HG03439 (cell line): ENCODE measurements at regions not wholly inside any gene's neighbourhood (a gene's known extent, or its start where the extent isn't known, plus 50 kb on each side); places are given as distances from the start of the nearest gene placed in this dataset.
"Not testable (repeated sequence)": the region's sequence is repeated elsewhere in the genome, so short reads cannot be mapped to it uniquely, and the experiment has no call there.

Experiments
- ATAC-seq: cut with Tn5 transposase; IDR thresholded peaks from one replicate; pipeline ENCODE4 v1.9.1; 2021; ENCODE audit warnings: mild to moderate bottlenecking, moderate library complexity; ENCODE audit not compliant: unreplicated experiment

DNA sequence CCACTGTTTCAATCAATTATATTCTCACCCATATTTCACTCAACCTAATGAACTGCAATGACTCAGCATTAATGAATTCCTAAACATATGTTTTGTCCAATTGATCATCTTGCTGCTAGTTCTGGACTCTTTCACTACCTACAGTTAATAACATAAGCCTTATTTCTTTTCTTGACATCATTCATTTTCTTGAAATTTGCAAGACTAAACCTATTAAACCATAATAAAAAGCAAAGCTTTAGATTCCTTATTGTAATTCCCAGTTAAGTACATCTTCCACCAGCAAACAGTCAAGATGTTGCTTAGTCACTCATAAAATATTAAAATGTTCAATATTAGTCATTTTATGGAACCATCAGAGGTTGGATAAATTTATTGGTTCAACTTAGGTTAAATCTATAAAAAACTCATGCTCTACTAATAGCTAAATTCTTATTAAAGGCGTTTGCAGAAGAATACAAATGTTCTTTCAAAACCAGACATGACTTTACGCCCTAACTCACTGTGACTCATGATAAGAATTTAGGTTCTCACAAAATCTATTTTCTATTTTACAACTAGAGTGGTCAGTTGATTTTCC, 599.4 kb downstream of the RNF144A start:
- ATAC-seq: no peak

- no peak for ATAC-seq
Observed at GRCh38 chr2:7517088-7517487, 599.9 kb downstream of the RNF144A start.

DNA sequence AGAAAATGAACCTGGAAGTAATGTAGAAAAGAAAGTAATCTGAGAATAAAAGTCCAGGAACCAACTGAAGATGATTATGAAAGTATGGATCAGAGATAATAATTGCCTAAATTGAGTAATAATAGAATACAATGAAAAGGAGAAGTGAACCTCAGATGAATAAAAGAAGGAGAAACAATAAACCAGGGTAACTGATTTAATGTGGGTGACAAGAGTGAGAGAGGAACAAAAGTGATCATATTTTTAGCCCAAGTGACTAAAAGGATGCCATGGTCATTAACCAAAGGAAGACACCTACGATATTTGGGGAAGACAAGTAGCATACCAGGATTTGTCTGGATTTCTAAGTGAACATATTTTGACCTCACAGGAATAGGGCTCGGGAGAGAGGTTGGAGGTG, 600.6 kb downstream of the RNF144A start:
- no peak for ATAC-seq

GRCh38 chr2:7523481-7524120, 606.4 kb downstream of the RNF144A start:
- no peak for ATAC-seq

GRCh38 chr2:7524195-7524594, 607.0 kb downstream of the RNF144A start:
- ATAC-seq: no peak

- no peak for ATAC-seq
Observed at GRCh38 chr2:7525746-7526145, 608.5 kb downstream of the RNF144A start.

GRCh38 chr2:7527165-7527722, 610.0 kb downstream of the RNF144A start:
- no peak for ATAC-seq

GRCh38 chr2:7530001-7530400, 612.8 kb downstream of the RNF144A start:
- no peak for ATAC-seq

- no peak for ATAC-seq
Observed at GRCh38 chr2:7539077-7539476, 621.9 kb downstream of the RNF144A start.

DNA sequence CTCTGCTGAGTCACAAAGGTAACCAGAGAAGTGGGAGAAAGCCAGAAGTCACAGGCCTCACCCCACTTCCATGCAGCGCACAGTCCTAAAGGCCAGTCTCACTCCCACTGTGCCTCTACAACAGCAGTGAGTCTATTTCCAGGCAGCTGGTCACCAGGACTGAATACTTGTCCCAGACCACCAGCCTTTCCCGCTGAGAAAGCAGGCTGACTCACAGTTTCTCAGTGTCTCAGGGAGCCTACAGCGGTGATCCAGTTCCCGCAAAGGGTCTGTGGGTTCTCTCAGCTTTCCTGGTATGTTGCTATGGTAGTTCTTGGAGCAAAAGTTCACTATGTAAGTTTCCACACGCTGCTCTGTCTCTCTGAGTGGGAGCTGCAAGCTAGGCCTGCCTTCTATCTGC, 622.5 kb downstream of the RNF144A start:
- no peak for ATAC-seq

DNA sequence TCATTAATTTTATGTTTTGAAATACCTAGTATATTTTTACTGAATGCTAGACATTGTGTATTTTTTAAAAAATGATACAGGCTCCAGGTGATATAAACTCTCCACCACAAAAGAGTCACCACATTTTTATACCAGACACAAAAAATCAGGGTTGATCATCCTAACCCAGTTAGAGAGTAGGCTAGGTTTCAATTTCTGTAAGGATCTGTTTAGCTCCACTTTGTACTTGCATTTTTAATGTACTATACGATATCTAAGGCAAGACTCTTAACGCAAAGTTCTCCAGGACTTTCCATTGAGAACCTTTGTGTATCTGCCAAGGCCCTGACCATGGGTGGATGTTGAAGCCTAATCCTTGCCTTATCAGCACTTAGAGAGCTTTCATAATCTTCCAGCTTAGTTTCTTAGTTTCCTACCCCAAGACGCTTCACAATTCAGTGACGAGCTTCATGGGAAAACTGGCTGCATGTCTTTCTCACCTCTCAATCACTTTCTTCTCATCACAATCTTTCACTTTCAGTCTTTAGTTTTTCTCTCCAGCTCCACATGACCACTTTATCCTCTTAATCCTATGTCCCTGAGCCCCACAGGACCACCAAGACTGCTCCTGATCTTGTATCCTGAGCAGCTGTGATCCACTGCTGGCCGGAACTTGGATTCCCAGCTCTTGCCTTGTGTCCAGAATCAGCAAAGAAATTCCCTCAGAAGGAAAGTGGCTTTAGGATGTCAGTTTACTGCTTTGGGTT, 635.8 kb downstream of the RNF144A start:
- ATAC-seq: no peak

GRCh38 chr2:7555260-7555659, 638.0 kb downstream of the RNF144A start:
- ATAC-seq: no peak

DNA sequence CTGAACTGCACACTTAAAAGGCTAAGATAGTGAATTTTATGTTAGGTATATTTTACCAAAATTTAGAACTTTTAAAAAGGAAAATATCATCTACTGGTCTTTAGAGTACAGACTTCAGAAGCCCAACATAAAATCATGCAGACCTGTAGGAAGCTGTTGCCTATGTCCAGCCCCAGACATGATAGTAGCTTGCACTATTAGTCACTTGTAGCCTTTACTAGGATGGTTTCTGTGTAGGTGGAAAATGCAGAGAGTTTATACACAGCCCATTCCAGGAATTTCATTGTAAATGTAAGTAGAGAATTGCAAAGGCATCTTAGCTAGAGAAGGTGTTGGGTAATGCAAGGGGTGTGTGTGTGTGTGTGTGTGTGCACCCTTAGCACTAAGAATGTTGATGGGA, 640.2 kb downstream of the RNF144A start:
- ATAC-seq: no peak

DNA sequence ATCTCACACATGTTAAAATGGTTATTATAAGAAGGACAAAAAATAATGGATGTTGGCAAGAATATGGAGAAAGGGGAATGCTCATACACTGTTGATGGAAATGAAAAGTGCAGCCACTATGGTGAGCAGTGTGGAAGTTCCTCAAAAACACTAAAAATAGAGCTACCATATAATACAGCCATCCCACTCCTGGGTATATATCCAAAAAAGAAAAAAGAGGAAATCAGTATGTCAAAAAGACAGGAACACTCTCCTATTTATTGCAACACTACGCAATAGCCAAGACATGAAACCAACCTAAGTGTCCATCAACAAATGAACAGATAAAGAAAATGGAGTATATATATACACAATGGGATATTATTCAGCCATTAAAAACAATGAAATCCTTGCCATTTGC, 642.6 kb downstream of the RNF144A start:
- ATAC-seq: no peak

- no peak for ATAC-seq
Observed at GRCh38 chr2:7566382-7566881, 649.2 kb downstream of the RNF144A start.

GRCh38 chr2:7567116-7567515, 649.9 kb downstream of the RNF144A start:
- not testable (repeated sequence) for ATAC-seq

GRCh38 chr2:7567646-7568045, 650.4 kb downstream of the RNF144A start:
- no peak for ATAC-seq

DNA sequence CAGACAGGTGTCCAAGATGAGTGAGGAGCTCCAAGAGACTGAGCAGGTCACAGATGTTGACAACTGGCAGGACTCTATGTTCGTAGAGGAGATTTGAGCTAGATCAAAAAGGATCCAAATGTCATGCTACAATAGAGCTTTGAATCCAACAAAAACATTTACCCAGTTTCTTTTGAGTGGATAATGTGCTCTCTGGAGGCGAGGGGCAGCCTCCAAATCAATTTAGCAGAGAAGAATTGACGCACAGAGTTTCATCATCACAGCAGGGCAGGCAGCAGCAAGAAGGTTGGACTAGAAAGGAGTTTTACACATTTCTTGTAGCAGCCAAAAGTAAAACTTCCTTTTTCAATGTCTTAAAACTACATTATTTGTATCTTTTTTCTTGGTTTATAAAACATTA, 653.0 kb downstream of the RNF144A start:
- ATAC-seq: no peak

DNA sequence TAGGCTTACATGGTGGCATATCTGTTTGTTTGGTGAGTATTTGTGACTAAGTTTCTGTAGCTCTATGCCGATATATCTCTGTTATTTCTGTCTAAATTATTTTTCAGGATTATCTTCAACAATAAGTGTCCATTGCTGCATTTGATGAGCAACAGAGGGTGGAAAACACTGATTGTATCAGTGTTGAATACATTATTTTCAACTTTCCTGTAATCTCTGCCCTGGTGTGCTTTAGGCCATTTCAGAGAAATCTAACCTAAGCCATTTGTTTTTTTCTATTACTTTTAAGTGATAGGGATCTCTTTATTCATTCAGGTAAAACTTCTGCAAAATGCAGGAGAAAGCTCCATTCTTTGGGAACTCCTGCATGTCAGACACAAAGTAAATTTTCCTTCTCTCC, 654.5 kb downstream of the RNF144A start:
- no peak for ATAC-seq

DNA sequence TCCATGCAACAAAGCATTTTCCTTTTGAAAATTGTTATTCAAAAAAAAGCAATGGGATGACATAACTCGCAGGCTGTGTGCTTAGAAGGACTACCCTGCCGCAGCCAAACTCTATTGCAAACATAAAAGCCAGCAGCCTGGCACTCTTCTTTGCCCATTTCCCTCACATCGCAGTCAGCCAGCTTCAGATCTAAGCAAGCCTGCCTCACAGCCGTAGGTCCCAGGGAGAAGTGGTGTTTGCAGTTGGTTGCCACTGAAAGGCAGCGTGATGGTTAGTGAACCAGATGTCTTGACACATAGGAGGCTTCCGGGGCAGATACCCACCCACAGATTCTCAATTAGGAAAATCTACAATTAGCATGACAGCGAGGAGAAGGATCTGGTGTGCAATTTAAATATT, 655.2 kb downstream of the RNF144A start:
- ATAC-seq: no peak

GRCh38 chr2:7573166-7573825, 656.1 kb downstream of the RNF144A start:
- no peak for ATAC-seq
